ENCODE measurements at regions not wholly inside any gene's neighbourhood (a gene's known extent, or its start where the extent isn't known, plus 50 kb on each side); places are given as distances from the start of the nearest gene placed in this dataset.

- no peak for DNase-seq (ENCODE audit: low read depth)
These were observed 55.8 kb upstream of the NBEA start for GRCh38 chr13:34886121-34886875.

- no peak for DNase-seq (ENCODE audit: low read depth)
These were observed 55.1 kb upstream of the NBEA start for GRCh38 chr13:34886987-34887386.

All from stimulated activated CD8-positive, alpha-beta memory T cell treated with anti-CD3 and anti-CD28 coated beads, Interleukin-7, amount 100 ng/mL, for 24 hours (primary cell).